ENCODE measurements at regions not wholly inside any gene's neighbourhood (a gene's known extent, or its start where the extent isn't known, plus 50 kb on each side); places are given as distances from the start of the nearest gene placed in this dataset.

DNA sequence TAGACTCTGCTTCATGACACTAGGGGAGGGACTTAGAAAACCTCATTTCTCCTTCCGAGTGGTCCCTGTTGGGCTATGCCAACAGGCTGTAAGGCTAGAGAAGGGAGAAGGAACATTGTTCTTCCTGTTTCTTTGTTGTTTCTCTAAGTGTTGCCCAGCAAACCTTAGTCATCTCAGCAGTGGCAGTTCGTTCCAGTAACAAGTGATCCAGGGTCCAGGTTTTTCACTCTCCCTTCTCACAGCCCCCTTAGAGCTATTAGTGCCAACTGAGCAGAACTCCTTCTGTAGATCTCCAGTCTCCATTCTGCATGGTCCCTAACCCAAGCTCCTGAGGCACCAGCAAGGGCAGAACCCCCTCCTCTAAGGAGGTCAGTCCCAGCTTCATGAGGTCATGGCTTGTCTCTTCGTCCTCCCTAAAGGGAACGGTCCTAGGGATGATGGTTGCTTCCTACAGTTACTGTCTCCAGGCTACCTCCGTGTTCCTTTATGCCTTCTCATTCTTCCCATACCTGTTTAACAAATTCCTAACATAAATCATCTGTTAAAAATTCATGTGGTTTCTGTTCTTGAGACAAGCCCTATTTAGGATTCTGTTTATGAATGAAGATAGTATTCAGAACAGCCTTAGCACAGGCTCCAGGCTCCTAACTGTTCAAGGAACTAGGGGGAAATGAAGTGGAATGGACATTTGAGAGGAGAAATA is 168.6 kb upstream of the UBASH3B start:
- H3K4me3 ChIP-seq (ENCODE audit: low read depth, poor library complexity, severe bottlenecking), result no peak overlapping the region
- 52 to 65% methylated on average over 5 of the region's 5 CpGs for WGBS, 2 donors
- TF ChIP-seq POLR2A (IDR thresholded peaks at IDR 0.05), result no peak
- TF ChIP-seq CTCF (IDR thresholded peaks at IDR 0.05), result no peak
- intact Hi-C loops (cut with DNase I; ENCODE audit: low total_unique reads), result no loop called here
- no peak for DNase-seq (ENCODE audit: low spot score in 2 of 2)

- H3K4me3 ChIP-seq (ENCODE audit: low read depth, poor library complexity, severe bottlenecking), result no peak overlapping the region
- WGBS, 2 donors, result 33 to 47% methylated on average over 2 of the region's 2 CpGs
- DNase-seq (ENCODE audit: low spot score in 2 of 2), result no peak
- TF ChIP-seq POLR2A (IDR thresholded peaks at IDR 0.05), result no peak
- TF ChIP-seq CTCF (IDR thresholded peaks at IDR 0.05), result no peak
- intact Hi-C loops (cut with DNase I; ENCODE audit: low total_unique reads), result no loop called here
Measured at GRCh38 chr11:122478986-122479385, 176.5 kb upstream of the UBASH3B start.

- TF ChIP-seq CTCF (IDR thresholded peaks at IDR 0.05) (no peak), POLR2A (IDR thresholded peaks at IDR 0.05) (no peak)
Measured at GRCh38 chr11:122468965-122469364, 186.6 kb upstream of the UBASH3B start.

GRCh38 chr11:122463530-122463929 is 192.0 kb upstream of the UBASH3B start:
- H3K4me3 ChIP-seq (ENCODE audit: low read depth, poor library complexity, severe bottlenecking), result no peak overlapping the region
- TF ChIP-seq POLR2A (IDR thresholded peaks at IDR 0.05) (no peak), CTCF (IDR thresholded peaks at IDR 0.05) (no peak)
- DNase-seq (ENCODE audit: low spot score in 2 of 2), result no peak
- intact Hi-C loops (cut with DNase I; ENCODE audit: low total_unique reads), result no loop called here

More at GRCh38 chr11:122468965-122469364, 186.6 kb upstream of the UBASH3B start:
- no peak overlapping the region for H3K4me3 ChIP-seq (ENCODE audit: low read depth, poor library complexity, severe bottlenecking)
- DNase-seq (ENCODE audit: low spot score in 2 of 2), result no peak
- intact Hi-C loops (cut with DNase I; ENCODE audit: low total_unique reads), result no loop called here
- WGBS, 2 donors, result 67 to 73% methylated on average over 2 of the region's 2 CpGs

- intact Hi-C loops (cut with DNase I; ENCODE audit: low total_unique reads), result no loop called here
Measured at GRCh38 chr11:122459064-122459463, 196.5 kb upstream of the UBASH3B start.

GRCh38 chr11:122453586-122453985 is 201.9 kb upstream of the UBASH3B start:
- TF ChIP-seq POLR2A (IDR thresholded peaks at IDR 0.05), result no peak
- no peak for TF ChIP-seq CTCF (IDR thresholded peaks at IDR 0.05)
- H3K4me3 ChIP-seq (ENCODE audit: low read depth, poor library complexity, severe bottlenecking), result no peak overlapping the region
- intact Hi-C loops (cut with DNase I; ENCODE audit: low total_unique reads), result no loop called here
- no peak for DNase-seq (ENCODE audit: low spot score in 2 of 2)
- 53 to 73% methylated on average over 2 of the region's 2 CpGs for WGBS, 2 donors

More at GRCh38 chr11:122459064-122459463, 196.5 kb upstream of the UBASH3B start:
- WGBS, 2 donors, result 60 to 90% methylated on average over 3 of the region's 3 CpGs
- no peak for DNase-seq (ENCODE audit: low spot score in 2 of 2)
- TF ChIP-seq POLR2A (IDR thresholded peaks at IDR 0.05), result no peak
- no peak overlapping the region for H3K4me3 ChIP-seq (ENCODE audit: low read depth, poor library complexity, severe bottlenecking)
